Colonic mucosa (tissue), 4 donors: ENCODE measurements at regions not wholly inside any gene's neighbourhood (a gene's known extent, or its start where the extent isn't known, plus 50 kb on each side); places are given as distances from the start of the nearest gene placed in this dataset.

Source experiments
- DNase-seq: peaks from one replicate; pipeline ENCODE4 v3.0.0-alpha.2; 2020
- H3K27ac ChIP-seq: fragments of 200-600 bp; one replicate; pipeline ENCODE4 v1.8.0; 2021
- H3K27me3 ChIP-seq: fragments of 200-600 bp; one replicate; pipeline ENCODE4 v1.8.0; 2021
- H3K36me3 ChIP-seq: fragments of 200-600 bp; one replicate; pipeline ENCODE4 v1.8.0; 2021
- H3K4me1 ChIP-seq: fragments of 200-600 bp; one replicate; pipeline ENCODE4 v1.8.0; 2021; ENCODE audit warnings: mild to moderate bottlenecking
- H3K4me3 ChIP-seq: fragments of 200-600 bp; one replicate; pipeline ENCODE4 v1.8.0; 2021
- H3K9ac ChIP-seq, 2 donors: one replicate each; pipeline ENCODE4 v1.7.0; 2013; ENCODE audit warnings: control low read depth in 2 of 2, low read depth in 2 of 2, low read length in 2 of 2
- H3K9me3 ChIP-seq: fragments of 200-600 bp; one replicate; pipeline ENCODE4 v1.8.0; 2021
- intact Hi-C: fragments of 100-400 bp; cut with DNase I; formaldehyde crosslinking; loops from one replicate; pipeline ENCODE4 v1.14.1; 2022
- TF ChIP-seq, protein P1 (sequence below): fragments of 200-600 bp; IDR thresholded peaks from one replicate; pipeline ENCODE4 v1.8.0; 2022; ENCODE audit warnings: antibody characterized with exemption, mild to moderate bottlenecking
- donor health status: healthy.
- donor health status: DM: no; HTN: no; CAD: no.
- donor health status: DM: no; HTN: no; CAD: no.

DNA sequence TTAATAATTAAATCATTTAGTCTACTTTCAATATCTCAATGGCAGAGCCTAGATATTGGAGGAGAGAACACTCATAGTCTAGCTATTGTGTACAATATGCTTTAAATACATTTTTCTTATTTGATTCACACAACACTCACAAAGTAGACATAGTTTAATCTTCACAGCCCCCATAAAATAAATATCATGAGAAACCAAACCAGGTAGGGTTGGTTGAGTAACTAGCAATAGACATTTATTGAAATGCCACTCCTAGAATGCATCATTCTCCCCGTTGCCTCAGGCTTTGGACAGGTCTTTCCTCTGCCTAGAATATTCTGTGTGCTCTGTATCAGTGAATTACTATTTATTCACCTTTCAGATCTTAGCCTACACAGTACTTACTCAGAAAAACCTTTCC lies 141.9 kb downstream of the CEMIP2 start:
- Histone ChIP-seq H3K27me3 (no peaks in the 10 kb centered on the region), H3K4me1 (no peaks in the 10 kb centered on the region), H3K36me3 (no peaks in the 10 kb centered on the region), H3K9me3 (no peaks in the 10 kb centered on the region), H3K9ac (no peak overlapping the region), H3K4me3 (no peak overlapping the region), H3K27ac (no peak overlapping the region)
- DNase-seq: no peak
- intact Hi-C loops: no loop called here
- TF ChIP-seq, protein P1, sequence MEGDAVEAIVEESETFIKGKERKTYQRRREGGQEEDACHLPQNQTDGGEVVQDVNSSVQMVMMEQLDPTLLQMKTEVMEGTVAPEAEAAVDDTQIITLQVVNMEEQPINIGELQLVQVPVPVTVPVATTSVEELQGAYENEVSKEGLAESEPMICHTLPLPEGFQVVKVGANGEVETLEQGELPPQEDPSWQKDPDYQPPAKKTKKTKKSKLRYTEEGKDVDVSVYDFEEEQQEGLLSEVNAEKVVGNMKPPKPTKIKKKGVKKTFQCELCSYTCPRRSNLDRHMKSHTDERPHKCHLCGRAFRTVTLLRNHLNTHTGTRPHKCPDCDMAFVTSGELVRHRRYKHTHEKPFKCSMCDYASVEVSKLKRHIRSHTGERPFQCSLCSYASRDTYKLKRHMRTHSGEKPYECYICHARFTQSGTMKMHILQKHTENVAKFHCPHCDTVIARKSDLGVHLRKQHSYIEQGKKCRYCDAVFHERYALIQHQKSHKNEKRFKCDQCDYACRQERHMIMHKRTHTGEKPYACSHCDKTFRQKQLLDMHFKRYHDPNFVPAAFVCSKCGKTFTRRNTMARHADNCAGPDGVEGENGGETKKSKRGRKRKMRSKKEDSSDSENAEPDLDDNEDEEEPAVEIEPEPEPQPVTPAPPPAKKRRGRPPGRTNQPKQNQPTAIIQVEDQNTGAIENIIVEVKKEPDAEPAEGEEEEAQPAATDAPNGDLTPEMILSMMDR: no peak

DNA sequence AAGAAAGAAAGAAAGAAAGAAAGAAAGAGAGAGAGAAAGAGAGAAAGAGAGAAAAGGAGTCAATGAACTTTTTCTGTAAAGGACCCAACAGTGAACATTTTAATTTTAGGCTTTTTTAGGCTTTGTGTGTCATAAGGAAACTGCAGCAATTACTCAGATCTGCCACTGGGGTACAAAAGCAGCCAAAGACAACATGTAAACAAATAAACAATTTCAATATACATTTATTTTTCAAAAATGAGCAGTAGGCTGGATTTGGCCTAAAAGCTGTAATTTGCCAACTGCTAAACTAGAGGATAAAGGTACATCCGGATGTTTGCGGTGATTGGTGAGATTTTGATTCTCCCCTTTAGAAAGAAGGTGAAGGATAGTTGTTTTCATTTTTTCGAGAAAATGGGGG lies 143.6 kb downstream of the CEMIP2 start:
- DNase-seq: no peak
- Histone ChIP-seq H3K27ac (no peak overlapping the region), H3K27me3 (no peaks in the 10 kb centered on the region), H3K36me3 (no peaks in the 10 kb centered on the region), H3K9me3 (no peaks in the 10 kb centered on the region), H3K4me1 (no peaks in the 10 kb centered on the region), H3K9ac (no peak overlapping the region), H3K4me3 (no peak overlapping the region)
- intact Hi-C loops: no loop called here
- TF ChIP-seq, protein P1: no peak

DNA sequence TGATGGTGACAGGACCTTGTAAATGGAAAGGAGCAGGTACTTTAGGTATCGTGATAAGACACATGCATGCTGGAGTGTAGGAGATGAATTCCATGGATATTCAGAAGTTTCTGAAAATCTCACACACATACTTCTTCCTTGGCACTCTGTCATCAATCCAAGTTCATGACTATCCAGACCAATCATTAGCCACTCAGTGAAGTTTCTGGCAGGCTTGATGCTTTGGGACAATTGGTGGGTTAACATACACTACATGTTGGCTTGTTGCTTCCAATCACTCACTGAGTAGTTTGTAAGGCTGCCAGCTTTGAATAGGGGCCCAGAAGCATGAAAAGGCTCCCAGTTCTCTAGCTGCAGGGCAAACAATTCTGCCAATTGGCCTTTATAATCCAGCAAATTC lies 147.6 kb downstream of the CEMIP2 start:
- no peaks in the 10 kb centered on the region for H3K36me3 ChIP-seq
- no peaks in the 10 kb centered on the region for H3K4me1 ChIP-seq
- TF ChIP-seq, protein P1: no peak
- intact Hi-C loops: no loop called here
- no peak overlapping the region for H3K9ac ChIP-seq
- no peak for DNase-seq
- no peaks in the 10 kb centered on the region for H3K9me3 ChIP-seq
- H3K27ac ChIP-seq: no peak overlapping the region
- H3K4me3 ChIP-seq: no peak overlapping the region
- H3K27me3 ChIP-seq: no peaks in the 10 kb centered on the region

DNA sequence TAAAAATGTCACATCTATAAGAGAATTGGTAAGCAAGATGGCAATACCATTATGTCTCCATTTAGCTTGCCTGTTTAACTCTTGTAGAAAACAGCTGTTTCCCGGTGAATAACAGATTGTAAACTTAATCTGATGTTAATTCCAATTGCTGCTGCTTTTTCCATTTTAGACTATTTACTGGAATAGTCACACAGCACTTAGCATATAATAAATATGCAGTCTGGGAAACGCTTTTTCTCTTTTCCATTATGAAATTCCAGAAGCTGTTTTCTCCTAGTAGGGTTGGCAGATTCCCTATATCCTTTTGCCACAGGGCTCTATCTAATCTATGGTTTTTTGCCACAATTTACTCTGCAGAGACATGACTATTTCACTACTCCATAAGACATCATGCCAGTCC lies 148.0 kb downstream of the CEMIP2 start:
- H3K4me3 ChIP-seq: no peak overlapping the region
- H3K9ac ChIP-seq: no peak overlapping the region
- H3K4me1 ChIP-seq: no peaks in the 10 kb centered on the region
- H3K9me3 ChIP-seq: no peaks in the 10 kb centered on the region
- intact Hi-C loops: no loop called here
- H3K27me3 ChIP-seq: no peaks in the 10 kb centered on the region
- H3K27ac ChIP-seq: no peak overlapping the region
- no peak for DNase-seq
- no peaks in the 10 kb centered on the region for H3K36me3 ChIP-seq
- TF ChIP-seq, protein P1: no peak

DNA sequence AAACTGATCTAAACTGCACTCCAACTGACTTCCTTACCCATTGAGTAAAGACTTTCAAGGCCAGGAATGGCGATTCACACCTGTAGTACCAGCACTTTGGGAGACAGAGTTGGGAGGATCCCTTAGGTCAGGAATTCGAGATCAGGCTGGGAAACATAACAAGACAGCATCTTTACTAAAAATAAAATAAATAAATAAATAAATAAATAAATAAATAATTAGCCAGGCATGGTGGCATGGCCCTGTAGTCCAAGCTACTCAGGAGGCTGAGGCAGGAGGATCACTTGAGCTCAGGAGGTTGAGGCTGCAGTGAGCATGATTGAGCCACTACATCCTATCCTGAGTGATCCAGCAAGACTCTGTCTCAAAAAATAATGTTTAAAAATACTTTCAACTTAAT lies 148.4 kb downstream of the CEMIP2 start:
- no peaks in the 10 kb centered on the region for H3K4me1 ChIP-seq

More for the DNA sequence above, 148.4 kb downstream of the CEMIP2 start:
- Histone ChIP-seq H3K36me3 (no peaks in the 10 kb centered on the region), H3K9me3 (no peaks in the 10 kb centered on the region), H3K27ac (no peak overlapping the region), H3K4me3 (no peak overlapping the region), H3K9ac (no peak overlapping the region), H3K27me3 (no peaks in the 10 kb centered on the region)
- TF ChIP-seq, protein P1: no peak
- no peak for DNase-seq
- intact Hi-C loops: no loop called here
